Kidney (tissue), 13 donors: ENCODE measurements at regions not wholly inside any gene's neighbourhood (a gene's known extent, or its start where the extent isn't known, plus 50 kb on each side); places are given as distances from the start of the nearest gene placed in this dataset.
"Not testable (repeated sequence)": the region's sequence is repeated elsewhere in the genome, so short reads cannot be mapped to it uniquely, and the experiment has no call there.

Source experiments
- DNase-seq, 5 donors: peaks; one replicate each; pipeline ENCODE4 v3.0.0-alpha.2; 2013 to 2020
- FAIRE-seq: peaks from 2 replicates; lab custom pipeline; 2012; peaks lifted over from hg19 to GRCh38; lab: Jason Lieb, UNC
- H3K27ac ChIP-seq, 2 donors: one replicate each; pipeline ENCODE4 v1.7.0; 2013; ENCODE audit warnings: low read depth in 2 of 2, low read length in 2 of 2, inconsistent platforms in 1 of 2
- H3K27me3 ChIP-seq: one replicate; pipeline ENCODE4 v1.7.1; 2013; ENCODE audit warnings: low read length, inconsistent platforms; ENCODE audit not compliant: control insufficient read depth, insufficient read depth
- H3K36me3 ChIP-seq, 3 donors: one replicate each; pipeline versions ENCODE4 v1.7.0 to v1.7.1; 2013; ENCODE audit warnings: low read length in 3 of 3, control low read depth in 1 of 3, inconsistent platforms in 1 of 3; ENCODE audit not compliant: insufficient read depth in 3 of 3, control insufficient read depth in 2 of 3
- H3K4me1 ChIP-seq, 3 donors: one replicate each; pipeline versions ENCODE4 v1.7.0 to v1.7.1; 2013; ENCODE audit warnings: low read length in 3 of 3, inconsistent platforms in 1 of 3, low read depth in 1 of 3; ENCODE audit not compliant: control insufficient read depth in 2 of 3, insufficient read depth in 2 of 3
- H3K4me3 ChIP-seq, 3 donors: one replicate each; pipeline versions ENCODE4 v1.7.0 to v1.8.1; 2013; ENCODE audit warnings: low read length in 3 of 3, control low read depth in 1 of 3, inconsistent platforms in 1 of 3
- H3K9ac ChIP-seq, 3 donors: one replicate each; pipeline versions ENCODE4 v1.7.0 to v1.7.1; 2013; ENCODE audit warnings: low read length in 3 of 3, control low read depth in 1 of 3, inconsistent platforms in 1 of 3
- H3K9me3 ChIP-seq, 3 donors: one replicate each; pipeline versions ENCODE4 v1.7.0 to v1.7.1; 2013; ENCODE audit warnings: low read length in 3 of 3, control low read depth in 1 of 3, inconsistent platforms in 1 of 3; ENCODE audit not compliant: control insufficient read depth in 2 of 3, insufficient read depth in 1 of 3
- intact Hi-C: fragments of 100-400 bp; cut with DNase I; formaldehyde crosslinking; loops from one replicate; pipeline ENCODE4 v1.11.1; 2022
- TF ChIP-seq, protein P1 (sequence below): IDR thresholded peaks from 3 replicates; pipeline ENCODE4 v1.5.1; 2012; ENCODE audit warnings: mild to moderate bottlenecking, moderate library complexity, borderline replicate concordance; ENCODE audit not compliant: insufficient read depth; ENCODE audit errors: extremely low read depth
- donor health status: control.
- donor health status: control.
- donor health status: control.
- donor health status: control.
- donor health status: control.
- donor health status: DM: yes; HTN: yes; CAD: no.
- donor health status: Normal renal cell carcinoma (clear cell type).

DNA sequence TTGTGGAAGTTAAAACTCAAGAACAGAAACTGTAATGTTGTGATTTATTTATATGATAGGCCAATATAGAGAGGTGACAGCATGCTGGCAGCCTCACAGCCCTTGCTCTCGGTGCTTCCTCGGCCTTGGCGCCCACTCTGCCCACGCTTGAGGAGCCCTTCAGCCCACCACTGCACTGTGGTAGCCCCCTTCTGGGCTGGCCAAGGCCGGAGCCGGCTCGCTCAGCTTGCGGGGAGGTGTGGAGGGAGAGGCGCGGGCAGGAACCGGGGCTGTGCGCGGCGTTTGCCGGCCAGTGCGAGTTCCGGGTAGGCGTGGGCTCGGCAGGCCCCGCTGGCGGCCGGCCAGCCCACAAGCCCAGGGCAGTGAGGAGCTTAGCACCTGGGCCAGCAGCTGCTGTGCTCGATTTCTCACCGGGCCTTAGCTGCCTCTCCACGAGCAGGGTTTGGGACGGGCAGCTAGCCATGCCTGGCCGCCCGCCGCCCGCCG, 65.8 kb upstream of the SLC8A3 start:
- no peak overlapping the region for H3K9ac ChIP-seq

DNA sequence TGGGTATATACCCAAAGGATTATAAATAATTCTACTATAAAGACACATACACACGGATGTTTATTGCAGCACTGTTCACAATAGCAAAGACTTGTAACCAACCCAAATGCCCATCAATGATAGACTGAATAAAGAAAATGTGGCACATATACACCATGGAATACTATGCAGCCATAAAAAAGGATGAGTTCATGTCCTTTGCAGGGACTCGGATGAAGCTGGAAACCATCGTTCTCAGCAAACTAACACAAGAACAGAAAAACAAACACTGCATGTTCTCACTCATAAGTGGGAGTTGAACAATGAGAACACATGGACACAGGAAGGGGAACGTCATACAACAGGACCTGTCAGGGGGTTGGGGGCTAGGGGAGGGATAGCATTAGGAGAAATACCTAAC, 64.8 kb upstream of the SLC8A3 start:
- H3K27ac ChIP-seq, H3K9ac ChIP-seq, H3K9me3 ChIP-seq, H3K36me3 ChIP-seq, H3K4me1 ChIP-seq, FAIRE-seq, H3K27me3 ChIP-seq, H3K4me3 ChIP-seq, DNase-seq, intact Hi-C loops: not testable (repeated sequence)

More for the DNA sequence above, 65.8 kb upstream of the SLC8A3 start:
- peaks cover 0 to 2% (median 0%) of the 10 kb centered on the region in 3 donors for H3K4me1 ChIP-seq
- intact Hi-C loops = no loop called here
- no peaks in the 10 kb centered on the region for H3K9me3 ChIP-seq
- peak overlapping the region; percentile 36 to 59 (median 56) for H3K4me3 ChIP-seq
- H3K36me3 ChIP-seq = no peaks in the 10 kb centered on the region
- no peaks in the 10 kb centered on the region for H3K27me3 ChIP-seq
- DNase-seq = peak; percentile 57 to 84 (median 77)
- TF ChIP-seq, protein P1, sequence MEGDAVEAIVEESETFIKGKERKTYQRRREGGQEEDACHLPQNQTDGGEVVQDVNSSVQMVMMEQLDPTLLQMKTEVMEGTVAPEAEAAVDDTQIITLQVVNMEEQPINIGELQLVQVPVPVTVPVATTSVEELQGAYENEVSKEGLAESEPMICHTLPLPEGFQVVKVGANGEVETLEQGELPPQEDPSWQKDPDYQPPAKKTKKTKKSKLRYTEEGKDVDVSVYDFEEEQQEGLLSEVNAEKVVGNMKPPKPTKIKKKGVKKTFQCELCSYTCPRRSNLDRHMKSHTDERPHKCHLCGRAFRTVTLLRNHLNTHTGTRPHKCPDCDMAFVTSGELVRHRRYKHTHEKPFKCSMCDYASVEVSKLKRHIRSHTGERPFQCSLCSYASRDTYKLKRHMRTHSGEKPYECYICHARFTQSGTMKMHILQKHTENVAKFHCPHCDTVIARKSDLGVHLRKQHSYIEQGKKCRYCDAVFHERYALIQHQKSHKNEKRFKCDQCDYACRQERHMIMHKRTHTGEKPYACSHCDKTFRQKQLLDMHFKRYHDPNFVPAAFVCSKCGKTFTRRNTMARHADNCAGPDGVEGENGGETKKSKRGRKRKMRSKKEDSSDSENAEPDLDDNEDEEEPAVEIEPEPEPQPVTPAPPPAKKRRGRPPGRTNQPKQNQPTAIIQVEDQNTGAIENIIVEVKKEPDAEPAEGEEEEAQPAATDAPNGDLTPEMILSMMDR = no peak
- no peak for FAIRE-seq
- H3K27ac ChIP-seq = no peak overlapping the region

DNA sequence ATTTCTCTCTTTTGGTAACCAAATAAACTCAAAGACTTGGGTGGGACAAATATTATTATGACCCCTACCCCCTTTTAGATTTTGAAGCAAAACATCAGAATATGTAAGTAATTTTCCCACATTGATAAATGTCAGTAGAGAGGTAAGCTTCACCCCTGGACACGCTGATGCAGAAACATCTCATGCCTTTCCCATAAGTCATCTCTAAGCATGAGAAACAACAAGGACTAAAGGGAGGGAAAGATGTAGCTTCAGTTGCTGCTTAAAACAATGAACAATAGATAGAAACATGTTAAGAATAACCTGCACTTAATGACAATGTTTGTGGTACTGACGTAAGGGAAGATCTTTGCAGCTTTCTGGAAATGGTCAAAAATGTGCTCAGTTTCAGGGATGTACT, 56.3 kb upstream of the SLC8A3 start:
- DNase-seq = no peak
- no peak overlapping the region for H3K9ac ChIP-seq
- H3K36me3 ChIP-seq = no peaks in the 10 kb centered on the region
- TF ChIP-seq, protein P1 = no peak
- H3K9me3 ChIP-seq = no peaks in the 10 kb centered on the region
- no peaks in the 10 kb centered on the region for H3K4me1 ChIP-seq
- no peak for FAIRE-seq
- intact Hi-C loops = no loop called here
- no peak overlapping the region for H3K27ac ChIP-seq
- no peaks in the 10 kb centered on the region for H3K27me3 ChIP-seq
- no peak overlapping the region for H3K4me3 ChIP-seq

DNA sequence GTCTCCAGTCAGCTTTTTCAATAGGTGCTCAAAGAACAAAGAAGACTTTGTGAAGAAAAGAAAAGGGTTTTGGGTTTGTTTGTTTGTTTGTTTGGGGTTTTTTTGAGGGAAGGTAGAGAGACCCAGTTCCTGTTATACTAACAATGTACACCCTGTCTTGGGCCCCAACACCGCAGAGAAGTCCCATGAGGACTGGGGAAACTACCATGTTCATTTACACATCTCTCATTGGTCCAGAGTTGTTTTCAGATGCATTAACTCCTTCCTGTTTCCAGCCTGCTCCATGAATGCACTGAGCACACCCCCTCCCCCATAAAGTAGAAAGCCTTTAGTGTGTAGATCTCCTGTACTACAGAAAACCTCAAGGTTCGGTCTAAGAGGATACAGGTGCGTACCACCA, 51.1 kb upstream of the SLC8A3 start:
- DNase-seq (no peak), FAIRE-seq (no peak)
- Histone ChIP-seq H3K27ac (no peak overlapping the region), H3K4me1 (no peaks in the 10 kb centered on the region), H3K36me3 (no peaks in the 10 kb centered on the region), H3K4me3 (no peak overlapping the region), H3K27me3 (no peaks in the 10 kb centered on the region), H3K9ac (no peak overlapping the region), H3K9me3 (no peaks in the 10 kb centered on the region)
- TF ChIP-seq, protein P1 = no peak
- intact Hi-C loops = no loop called here

DNA sequence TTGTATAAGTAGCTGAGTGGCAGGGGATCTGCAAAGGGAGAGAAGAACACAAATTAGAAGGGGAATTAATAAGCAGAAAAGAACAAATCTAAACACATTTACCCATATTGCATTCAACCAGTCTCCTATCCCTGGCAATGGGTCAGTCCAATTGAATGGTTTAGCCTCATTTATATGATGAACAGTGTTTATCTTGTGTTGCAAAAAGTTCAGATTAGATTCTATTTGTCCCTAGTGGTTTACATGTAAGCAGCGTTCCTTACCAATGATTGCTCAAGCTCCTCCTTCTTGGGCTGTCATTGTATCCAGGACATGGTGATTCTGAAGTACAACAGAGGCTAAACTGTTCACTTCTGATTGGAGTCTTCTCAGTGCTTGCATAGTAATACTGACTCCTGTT, 49.9 kb upstream of the SLC8A3 start:
- H3K27me3 ChIP-seq, intact Hi-C loops, DNase-seq, FAIRE-seq, H3K36me3 ChIP-seq, H3K4me3 ChIP-seq, H3K9ac ChIP-seq, H3K27ac ChIP-seq, H3K9me3 ChIP-seq, H3K4me1 ChIP-seq: not testable (repeated sequence)
